Neural cell (in vitro differentiated cells): ENCODE measurements at regions not wholly inside any gene's neighbourhood (a gene's known extent, or its start where the extent isn't known, plus 50 kb on each side); places are given as distances from the start of the nearest gene placed in this dataset.

Experiments used
- EP300 ChIP-seq: fragments of 450-650 bp; conservative IDR thresholded peaks from 2 replicates; pipeline ENCODE4 v1.6.1; 2014; ENCODE audit warnings: antibody characterized with exemption, mild to moderate bottlenecking, moderate library complexity; ENCODE audit not compliant: poor library complexity, severe bottlenecking
- TAF1 ChIP-seq: IDR thresholded peaks from 2 replicates; pipeline ENCODE4 v1.6.1; 2012; ENCODE audit warnings: low read depth
- TF ChIP-seq, protein P1 (sequence below): fragments of 450-650 bp; IDR thresholded peaks from 2 replicates; pipeline ENCODE4 v1.5.1; 2014; ENCODE audit warnings: antibody characterized with exemption, mild to moderate bottlenecking, moderate library complexity; ENCODE audit not compliant: poor library complexity, severe bottlenecking
- TF ChIP-seq, protein P2 (sequence below): IDR thresholded peaks from 2 replicates; pipeline ENCODE4 v1.6.1; 2012; ENCODE audit warnings: borderline replicate concordance

DNA sequence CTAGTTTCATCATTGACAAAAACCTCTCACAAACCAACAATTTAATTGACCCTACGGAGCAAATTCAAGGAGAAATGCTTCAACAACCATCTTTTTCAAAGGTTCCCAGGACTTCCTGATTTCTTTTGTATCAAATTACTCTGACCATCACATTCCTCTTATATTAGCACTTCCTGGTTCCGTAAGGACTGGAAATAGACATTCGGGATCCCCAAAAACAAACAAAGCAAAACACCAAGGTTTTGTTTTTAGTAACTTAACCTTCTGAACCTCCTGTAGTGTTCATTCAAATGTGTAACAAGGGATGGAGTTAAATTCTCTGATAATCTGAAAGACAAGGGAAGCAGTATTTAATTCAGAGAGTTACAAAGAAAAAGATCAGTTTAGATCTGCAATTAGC is 387.6 kb upstream of the NRP1 start:
- no peak for TF ChIP-seq EP300
- TF ChIP-seq, protein P1, sequence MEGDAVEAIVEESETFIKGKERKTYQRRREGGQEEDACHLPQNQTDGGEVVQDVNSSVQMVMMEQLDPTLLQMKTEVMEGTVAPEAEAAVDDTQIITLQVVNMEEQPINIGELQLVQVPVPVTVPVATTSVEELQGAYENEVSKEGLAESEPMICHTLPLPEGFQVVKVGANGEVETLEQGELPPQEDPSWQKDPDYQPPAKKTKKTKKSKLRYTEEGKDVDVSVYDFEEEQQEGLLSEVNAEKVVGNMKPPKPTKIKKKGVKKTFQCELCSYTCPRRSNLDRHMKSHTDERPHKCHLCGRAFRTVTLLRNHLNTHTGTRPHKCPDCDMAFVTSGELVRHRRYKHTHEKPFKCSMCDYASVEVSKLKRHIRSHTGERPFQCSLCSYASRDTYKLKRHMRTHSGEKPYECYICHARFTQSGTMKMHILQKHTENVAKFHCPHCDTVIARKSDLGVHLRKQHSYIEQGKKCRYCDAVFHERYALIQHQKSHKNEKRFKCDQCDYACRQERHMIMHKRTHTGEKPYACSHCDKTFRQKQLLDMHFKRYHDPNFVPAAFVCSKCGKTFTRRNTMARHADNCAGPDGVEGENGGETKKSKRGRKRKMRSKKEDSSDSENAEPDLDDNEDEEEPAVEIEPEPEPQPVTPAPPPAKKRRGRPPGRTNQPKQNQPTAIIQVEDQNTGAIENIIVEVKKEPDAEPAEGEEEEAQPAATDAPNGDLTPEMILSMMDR: no peak
- TF ChIP-seq, protein P2, sequence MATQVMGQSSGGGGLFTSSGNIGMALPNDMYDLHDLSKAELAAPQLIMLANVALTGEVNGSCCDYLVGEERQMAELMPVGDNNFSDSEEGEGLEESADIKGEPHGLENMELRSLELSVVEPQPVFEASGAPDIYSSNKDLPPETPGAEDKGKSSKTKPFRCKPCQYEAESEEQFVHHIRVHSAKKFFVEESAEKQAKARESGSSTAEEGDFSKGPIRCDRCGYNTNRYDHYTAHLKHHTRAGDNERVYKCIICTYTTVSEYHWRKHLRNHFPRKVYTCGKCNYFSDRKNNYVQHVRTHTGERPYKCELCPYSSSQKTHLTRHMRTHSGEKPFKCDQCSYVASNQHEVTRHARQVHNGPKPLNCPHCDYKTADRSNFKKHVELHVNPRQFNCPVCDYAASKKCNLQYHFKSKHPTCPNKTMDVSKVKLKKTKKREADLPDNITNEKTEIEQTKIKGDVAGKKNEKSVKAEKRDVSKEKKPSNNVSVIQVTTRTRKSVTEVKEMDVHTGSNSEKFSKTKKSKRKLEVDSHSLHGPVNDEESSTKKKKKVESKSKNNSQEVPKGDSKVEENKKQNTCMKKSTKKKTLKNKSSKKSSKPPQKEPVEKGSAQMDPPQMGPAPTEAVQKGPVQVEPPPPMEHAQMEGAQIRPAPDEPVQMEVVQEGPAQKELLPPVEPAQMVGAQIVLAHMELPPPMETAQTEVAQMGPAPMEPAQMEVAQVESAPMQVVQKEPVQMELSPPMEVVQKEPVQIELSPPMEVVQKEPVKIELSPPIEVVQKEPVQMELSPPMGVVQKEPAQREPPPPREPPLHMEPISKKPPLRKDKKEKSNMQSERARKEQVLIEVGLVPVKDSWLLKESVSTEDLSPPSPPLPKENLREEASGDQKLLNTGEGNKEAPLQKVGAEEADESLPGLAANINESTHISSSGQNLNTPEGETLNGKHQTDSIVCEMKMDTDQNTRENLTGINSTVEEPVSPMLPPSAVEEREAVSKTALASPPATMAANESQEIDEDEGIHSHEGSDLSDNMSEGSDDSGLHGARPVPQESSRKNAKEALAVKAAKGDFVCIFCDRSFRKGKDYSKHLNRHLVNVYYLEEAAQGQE: no peak
- no peak for TF ChIP-seq TAF1
